PC-9 (cell line): ENCODE measurements at regions not wholly inside any gene's neighbourhood (a gene's known extent, or its start where the extent isn't known, plus 50 kb on each side); places are given as distances from the start of the nearest gene placed in this dataset.

Experiments
- BruUV-seq: library from RNA; stranded (reverse); fragments of 400-500 nt; replicated peaks from 2 replicates; lab custom pipeline; 2021; lab: Mats Ljungman, UMichigan
- CTCF ChIA-PET: fragments of 300-600 bp; sonication (Branson Sonifier 250); formaldehyde crosslinking; loops from one replicate; lab custom pipeline; 2022; ENCODE audit warnings: antibody characterized with exemption; lab: Charles Lee
- POLR2A ChIA-PET: fragments of 300-600 bp; sonication (Branson Sonifier 250); formaldehyde crosslinking; loops from one replicate; lab custom pipeline; 2022; ENCODE audit warnings: antibody characterized with exemption; ENCODE audit not compliant: unreplicated experiment; lab: Charles Lee
- DNase-seq, 2 experiments: peaks; one replicate each; pipeline versions ENCODE4 v3.0.0 to v3.0.0-alpha.2; 2015 to 2022; ENCODE audit warnings: mixed read lengths in 1 of 2
- H2AFZ ChIP-seq: fragments of 200-600 bp; sonication (generic); 2 replicates; pipeline ENCODE4 v1.8.1; 2017; ENCODE audit warnings: antibody characterized with exemption
- H3F3A ChIP-seq: fragments of 200-600 bp; sonication (generic); 2 replicates; pipeline ENCODE4 v1.8.1; 2017; ENCODE audit warnings: antibody characterized with exemption, mild to moderate bottlenecking, low read depth; ENCODE audit not compliant: insufficient read depth
- H3K27ac ChIP-seq: fragments of 200-600 bp; sonication (generic); 2 replicates; pipeline ENCODE4 v1.6.1; 2016; ENCODE audit warnings: mixed run types
- H3K27me3 ChIP-seq: fragments of 200-600 bp; sonication (generic); 2 replicates; pipeline ENCODE4 v1.6.1; 2016; ENCODE audit warnings: low read depth, mixed run types; ENCODE audit not compliant: insufficient read depth
- H3K36me3 ChIP-seq: fragments of 200-600 bp; sonication (generic); 2 replicates; pipeline ENCODE4 v1.6.1; 2016; ENCODE audit warnings: low read depth, mixed run types
- H3K4me1 ChIP-seq: fragments of 200-600 bp; sonication (generic); replicated peaks from 2 replicates; pipeline ENCODE4 v1.6.1; 2016; ENCODE audit warnings: mixed run types; ENCODE audit not compliant: insufficient read depth
- H3K4me2 ChIP-seq: fragments of 200-600 bp; sonication (generic); 2 replicates; pipeline ENCODE4 v1.6.1; 2017; ENCODE audit warnings: mixed run types
- H3K4me3 ChIP-seq: fragments of 200-600 bp; sonication (generic); 2 replicates; pipeline ENCODE4 v1.6.1; 2016; ENCODE audit warnings: mixed run types
- H3K79me2 ChIP-seq: fragments of 200-600 bp; sonication (generic); 2 replicates; pipeline ENCODE4 v1.6.1; 2017; ENCODE audit warnings: low read depth, mixed run types
- H3K9me2 ChIP-seq: fragments of 200-600 bp; sonication (generic); 2 replicates; pipeline ENCODE4 v1.8.1; 2017; ENCODE audit warnings: mild to moderate bottlenecking; ENCODE audit not compliant: insufficient read depth
- H3K9me3 ChIP-seq: fragments of 200-600 bp; sonication (generic); 2 replicates; pipeline ENCODE4 v1.8.1; 2016; ENCODE audit warnings: low read depth; ENCODE audit not compliant: insufficient read depth
- H4K20me1 ChIP-seq: fragments of 200-600 bp; sonication (generic); 2 replicates; pipeline ENCODE4 v1.8.1; 2017; ENCODE audit not compliant: insufficient read depth
- EZH2 ChIP-seq: fragments of 200-600 bp; sonication (generic); IDR thresholded peaks from 2 replicates; pipeline ENCODE4 v1.8.0; 2017; ENCODE audit warnings: antibody characterized with exemption, low read depth
- intact Hi-C: fragments of 100-400 bp; cut with micrococcal nuclease; formaldehyde crosslinking; loops from one replicate; pipeline ENCODE4 v1.10.0; 2022; ENCODE audit not compliant: unreplicated experiment
- TF ChIP-seq, protein P1 (sequence below): fragments of 200-600 bp; sonication (generic); conservative IDR thresholded peaks from 2 replicates; pipeline ENCODE4 v1.6.1; 2017; ENCODE audit warnings: mixed run types, antibody characterized with exemption, mild to moderate bottlenecking, moderate library complexity

DNA sequence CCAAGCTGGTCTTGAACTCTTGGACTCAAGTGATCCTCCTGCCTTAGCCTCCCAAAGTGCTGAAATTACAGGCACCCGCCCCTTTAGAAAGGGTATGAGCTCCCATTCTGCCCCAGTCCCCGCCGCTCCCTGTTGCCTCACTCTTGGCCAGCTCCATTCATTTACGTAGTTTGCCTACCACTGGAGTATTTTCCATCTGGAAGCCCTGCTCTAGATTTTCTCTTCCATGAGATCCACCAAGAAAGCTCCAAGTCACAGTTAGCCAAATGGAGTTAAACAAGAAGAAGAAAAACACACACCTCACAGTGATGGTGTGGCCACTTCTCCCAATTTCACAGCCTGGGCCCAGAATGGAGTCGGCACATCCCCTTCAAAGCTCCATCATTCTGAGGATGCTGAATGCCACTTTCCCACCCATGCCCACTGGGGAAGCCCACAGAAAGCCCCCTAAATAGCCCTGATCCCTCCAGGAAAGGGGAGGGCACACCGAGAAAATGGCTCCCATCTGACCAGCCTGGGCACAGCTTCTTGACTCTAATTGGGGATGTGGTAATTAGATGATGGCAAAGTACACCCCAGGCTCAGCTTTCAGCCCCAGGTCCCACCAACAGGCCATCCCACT is 381.2 kb downstream of the MN1 start:
- no peaks in the 10 kb centered on the region for H3K9me2 ChIP-seq
- no TSS peak for BruUV-seq
- H4K20me1 ChIP-seq: no peaks in the 10 kb centered on the region
- no peak overlapping the region for H3K4me3 ChIP-seq
- H3K36me3 ChIP-seq: no peaks in the 10 kb centered on the region
- no peak for DNase-seq
- POLR2A ChIA-PET: no interaction called here
- H3K9me3 ChIP-seq: no peaks in the 10 kb centered on the region
- H3F3A ChIP-seq: no peaks in the 10 kb centered on the region
- H3K4me1 ChIP-seq: no peaks in the 10 kb centered on the region
- TF ChIP-seq, protein P1, sequence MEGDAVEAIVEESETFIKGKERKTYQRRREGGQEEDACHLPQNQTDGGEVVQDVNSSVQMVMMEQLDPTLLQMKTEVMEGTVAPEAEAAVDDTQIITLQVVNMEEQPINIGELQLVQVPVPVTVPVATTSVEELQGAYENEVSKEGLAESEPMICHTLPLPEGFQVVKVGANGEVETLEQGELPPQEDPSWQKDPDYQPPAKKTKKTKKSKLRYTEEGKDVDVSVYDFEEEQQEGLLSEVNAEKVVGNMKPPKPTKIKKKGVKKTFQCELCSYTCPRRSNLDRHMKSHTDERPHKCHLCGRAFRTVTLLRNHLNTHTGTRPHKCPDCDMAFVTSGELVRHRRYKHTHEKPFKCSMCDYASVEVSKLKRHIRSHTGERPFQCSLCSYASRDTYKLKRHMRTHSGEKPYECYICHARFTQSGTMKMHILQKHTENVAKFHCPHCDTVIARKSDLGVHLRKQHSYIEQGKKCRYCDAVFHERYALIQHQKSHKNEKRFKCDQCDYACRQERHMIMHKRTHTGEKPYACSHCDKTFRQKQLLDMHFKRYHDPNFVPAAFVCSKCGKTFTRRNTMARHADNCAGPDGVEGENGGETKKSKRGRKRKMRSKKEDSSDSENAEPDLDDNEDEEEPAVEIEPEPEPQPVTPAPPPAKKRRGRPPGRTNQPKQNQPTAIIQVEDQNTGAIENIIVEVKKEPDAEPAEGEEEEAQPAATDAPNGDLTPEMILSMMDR: no peak
- TF ChIP-seq EZH2: no peak
- H3K27ac ChIP-seq: no peak overlapping the region
- intact Hi-C loops: no loop called here
- no peak overlapping the region for H2AFZ ChIP-seq
- H3K4me2 ChIP-seq: no peak overlapping the region
- no peaks in the 10 kb centered on the region for H3K79me2 ChIP-seq
- H3K27me3 ChIP-seq: no peaks in the 10 kb centered on the region
- CTCF ChIA-PET: no interaction called here

DNA sequence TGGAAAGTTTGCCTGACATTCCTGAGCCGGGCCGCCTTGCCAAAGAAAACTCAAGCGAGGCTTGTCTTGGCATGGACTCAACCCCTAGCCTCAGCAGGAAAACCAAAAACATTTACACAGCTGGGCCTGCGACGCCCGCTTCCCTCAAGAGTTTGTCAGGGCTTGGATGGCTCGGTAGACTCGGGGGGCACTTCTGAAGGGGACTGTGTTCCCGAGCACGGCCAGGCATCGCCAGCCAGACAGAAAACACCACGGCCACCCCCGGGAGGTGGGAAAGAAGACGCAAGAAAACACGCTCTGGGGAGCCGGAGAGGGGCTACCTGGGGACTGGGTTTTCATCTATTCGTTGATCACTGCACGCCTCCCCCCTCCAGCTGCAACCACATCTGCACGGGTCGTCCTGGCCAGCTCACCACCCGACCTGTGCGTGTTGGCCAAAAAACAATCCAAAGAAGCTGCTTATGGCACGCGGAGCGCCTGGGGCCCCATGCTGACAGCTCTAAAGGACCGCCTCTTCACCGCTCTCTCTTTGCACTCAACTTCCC is 380.7 kb downstream of the MN1 start:
- Histone ChIP-seq H3K79me2 (no peaks in the 10 kb centered on the region), H3K27ac (no peak overlapping the region), H3K4me1 (no peaks in the 10 kb centered on the region), H4K20me1 (no peaks in the 10 kb centered on the region), H3K9me2 (no peaks in the 10 kb centered on the region), H3K4me2 (no peak overlapping the region), H3K9me3 (no peaks in the 10 kb centered on the region), H3K36me3 (no peaks in the 10 kb centered on the region), H2AFZ (no peak overlapping the region), H3F3A (no peaks in the 10 kb centered on the region), H3K27me3 (no peaks in the 10 kb centered on the region), H3K4me3 (no peak overlapping the region)
- ChIA-PET CTCF (interaction anchor here (0.6 kb wide), 1 partner anchor 9 kb away, joined by 3 read pairs; no protein-coding TSS in a partner anchor), POLR2A (no interaction called here)
- BruUV-seq: no TSS peak
- no peak for TF ChIP-seq EZH2
- TF ChIP-seq, protein P1: no peak
- peak in 1 of 2 experiments; percentile 44 for DNase-seq
- intact Hi-C loops: no loop called here

DNA sequence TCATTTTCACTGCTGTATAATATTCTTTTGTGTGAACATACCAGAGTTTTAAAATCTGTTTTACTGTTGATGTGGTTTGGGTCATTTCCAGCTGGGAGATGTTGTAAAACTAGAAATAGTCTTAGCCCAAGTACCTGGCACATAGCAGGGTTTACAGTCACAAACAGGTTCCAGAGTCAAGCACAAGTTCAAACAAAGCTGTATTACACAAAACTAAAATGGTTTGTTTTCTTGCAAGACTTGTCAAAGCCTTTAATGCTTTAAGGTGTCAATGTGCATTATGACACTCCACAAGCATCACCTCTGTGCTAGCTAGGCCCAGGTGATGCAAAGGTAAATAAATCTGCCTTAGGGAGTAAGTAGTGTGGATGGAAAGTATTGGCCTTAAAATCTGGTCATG is 379.1 kb downstream of the MN1 start:
- Histone ChIP-seq H3K27ac (no peak overlapping the region), H4K20me1 (no peaks in the 10 kb centered on the region), H3K79me2 (no peaks in the 10 kb centered on the region), H3K9me3 (no peaks in the 10 kb centered on the region), H3K36me3 (no peaks in the 10 kb centered on the region), H3K4me3 (no peak overlapping the region), H3K4me2 (no peak overlapping the region), H3K9me2 (no peaks in the 10 kb centered on the region), H3K4me1 (no peaks in the 10 kb centered on the region), H3F3A (no peaks in the 10 kb centered on the region), H3K27me3 (no peaks in the 10 kb centered on the region), H2AFZ (no peak overlapping the region)
- intact Hi-C loops: no loop called here
- CTCF ChIA-PET: no interaction called here
- TF ChIP-seq EZH2: no peak
- TF ChIP-seq, protein P1: no peak
- peak in 1 of 2 experiments; percentile 49 for DNase-seq
- no TSS peak for BruUV-seq
- POLR2A ChIA-PET: no interaction called here
